ENCODE measurements at regions not wholly inside any gene's neighbourhood (a gene's known extent, or its start where the extent isn't known, plus 50 kb on each side); places are given as distances from the start of the nearest gene placed in this dataset.
A peak's percentile ranks its signal among the peaks of the same experiment; 100 is the strongest.
"Not testable (repeated sequence)": the region's sequence is repeated elsewhere in the genome, so short reads cannot be mapped to it uniquely, and the experiment has no call there.

GRCh38 chr2:13826314-13826853 lies 806.1 kb upstream of the LRATD1 start:
- no peak for TF ChIP-seq CTCF (IDR thresholded peaks at IDR 0.05)
- Histone ChIP-seq H3K9me3 (no peaks in the 10 kb centered on the region), H3K36me3 (no peaks in the 10 kb centered on the region), H3K4me1 (no peaks in the 10 kb centered on the region), H3K4me3 (no peak overlapping the region), H3K27ac (no peak overlapping the region), H3K27me3 (no peaks in the 10 kb centered on the region)
- DNase-seq (ENCODE audit: low spot score): no peak

GRCh38 chr2:13858626-13859025 lies 773.9 kb upstream of the LRATD1 start:
- Histone ChIP-seq H3K4me3 (no peak overlapping the region), H3K27me3 (no peaks in the 10 kb centered on the region), H3K27ac (no peak overlapping the region), H3K9me3 (no peaks in the 10 kb centered on the region), H3K36me3 (no peaks in the 10 kb centered on the region), H3K4me1 (no peaks in the 10 kb centered on the region)
- TF ChIP-seq CTCF (IDR thresholded peaks at IDR 0.05): no peak
- no peak for DNase-seq (ENCODE audit: low spot score)

GRCh38 chr2:13868275-13868674 lies 764.2 kb upstream of the LRATD1 start:
- not testable (repeated sequence) for H3K27me3 ChIP-seq; H3K27ac ChIP-seq; H3K4me1 ChIP-seq; DNase-seq (ENCODE audit: low spot score); H3K4me3 ChIP-seq; H3K36me3 ChIP-seq
- peaks cover 0 to 16% of the 10 kb centered on the region in 2 donors for H3K9me3 ChIP-seq

- H3K9me3 ChIP-seq: no peaks in the 10 kb centered on the region
- peak overlapping the region in 1 of 2 donors; percentile 35 for H3K27ac ChIP-seq
- no peaks in the 10 kb centered on the region for H3K4me1 ChIP-seq
- DNase-seq (ENCODE audit: low spot score): no peak
- TF ChIP-seq CTCF (IDR thresholded peaks at IDR 0.05): no peak
- no peaks in the 10 kb centered on the region for H3K36me3 ChIP-seq
- H3K4me3 ChIP-seq: no peak overlapping the region
- no peaks in the 10 kb centered on the region for H3K27me3 ChIP-seq
Observed at GRCh38 chr2:13876491-13877037, 756.0 kb upstream of the LRATD1 start.

- no peak overlapping the region for H3K27ac ChIP-seq
- DNase-seq (ENCODE audit: low spot score): no peak
- no peaks in the 10 kb centered on the region for H3K9me3 ChIP-seq
- H3K4me1 ChIP-seq: no peaks in the 10 kb centered on the region
- no peaks in the 10 kb centered on the region for H3K36me3 ChIP-seq
- TF ChIP-seq CTCF (IDR thresholded peaks at IDR 0.05): no peak
- no peaks in the 10 kb centered on the region for H3K27me3 ChIP-seq
- no peak overlapping the region for H3K4me3 ChIP-seq
Observed at GRCh38 chr2:13877571-13877970, 754.9 kb upstream of the LRATD1 start.

GRCh38 chr2:13884291-13884976 lies 748.1 kb upstream of the LRATD1 start:
- Histone ChIP-seq H3K9me3 (peaks cover 0 to 9% of the 10 kb centered on the region in 2 donors), H3K4me1 (no peaks in the 10 kb centered on the region), H3K36me3 (no peaks in the 10 kb centered on the region), H3K4me3 (no peak overlapping the region), H3K27me3 (no peaks in the 10 kb centered on the region), H3K27ac (no peak overlapping the region)
- no peak for TF ChIP-seq CTCF (IDR thresholded peaks at IDR 0.05)
- no peak for DNase-seq (ENCODE audit: low spot score)
